NCI-H1436 treated with DMSO at 0.1 percent for 48 hours (cell line): ENCODE measurements at regions not wholly inside any gene's neighbourhood (a gene's known extent, or its start where the extent isn't known, plus 50 kb on each side); places are given as distances from the start of the nearest gene placed in this dataset.
"Not testable (repeated sequence)": the region's sequence is repeated elsewhere in the genome, so short reads cannot be mapped to it uniquely, and the experiment has no call there.

ENCODE experiments used
- DNase-seq: peaks from one replicate; lab custom pipeline; 2025; lab: John Stamatoyannopoulos, UW

GRCh38 chr7:121521711-121522400 is 125.7 kb upstream of the FAM3C start:
- no peak for DNase-seq

- no peak for DNase-seq
Measured at GRCh38 chr7:121520911-121521310, 124.8 kb upstream of the FAM3C start.

DNA sequence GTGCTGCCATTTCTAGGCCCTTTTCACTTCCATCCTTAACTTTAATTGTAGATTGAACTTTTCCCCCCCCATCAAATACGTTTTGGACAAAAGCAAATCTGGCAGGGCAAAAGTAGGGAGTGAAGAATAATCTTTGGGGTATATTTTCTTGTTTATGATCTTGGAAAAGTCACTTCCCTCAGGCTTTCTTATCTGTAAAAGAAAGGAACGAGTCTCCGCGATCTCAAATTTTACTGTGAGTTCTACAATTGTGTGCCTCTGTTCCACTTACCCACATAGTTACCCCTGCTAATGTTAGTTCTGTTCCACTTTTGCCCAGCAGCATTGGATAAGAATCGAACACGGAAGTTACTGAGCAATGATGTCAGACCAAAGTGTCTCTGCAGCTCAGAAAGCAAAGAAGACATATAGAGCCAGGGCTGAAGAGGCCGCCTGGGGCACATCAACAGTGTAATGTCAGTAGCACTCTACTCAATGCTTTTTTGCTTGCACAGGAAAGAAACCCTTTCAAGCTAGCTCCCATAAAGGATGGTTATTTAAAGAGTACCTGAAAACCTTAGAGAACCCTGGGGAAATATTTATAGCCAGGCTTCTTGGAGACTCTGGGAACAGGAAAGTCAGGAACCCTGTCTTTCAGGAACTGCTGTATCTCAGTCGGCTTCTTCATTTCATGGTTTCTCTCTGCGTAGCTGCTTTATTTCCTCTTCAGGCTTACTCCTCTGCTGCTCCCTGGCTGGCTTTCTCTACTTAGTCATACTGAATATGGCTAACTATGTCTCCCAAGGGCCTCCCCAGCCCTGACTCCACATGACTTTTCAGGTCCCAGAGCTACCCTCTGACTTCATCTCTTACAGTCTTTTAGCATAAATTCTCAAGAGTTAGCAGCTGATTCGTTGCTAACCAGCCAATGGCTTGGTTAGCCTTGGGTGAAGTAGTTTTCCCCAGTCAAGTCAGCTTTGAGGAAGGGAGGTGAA is 123.7 kb upstream of the FAM3C start:
- DNase-seq: no peak

DNA sequence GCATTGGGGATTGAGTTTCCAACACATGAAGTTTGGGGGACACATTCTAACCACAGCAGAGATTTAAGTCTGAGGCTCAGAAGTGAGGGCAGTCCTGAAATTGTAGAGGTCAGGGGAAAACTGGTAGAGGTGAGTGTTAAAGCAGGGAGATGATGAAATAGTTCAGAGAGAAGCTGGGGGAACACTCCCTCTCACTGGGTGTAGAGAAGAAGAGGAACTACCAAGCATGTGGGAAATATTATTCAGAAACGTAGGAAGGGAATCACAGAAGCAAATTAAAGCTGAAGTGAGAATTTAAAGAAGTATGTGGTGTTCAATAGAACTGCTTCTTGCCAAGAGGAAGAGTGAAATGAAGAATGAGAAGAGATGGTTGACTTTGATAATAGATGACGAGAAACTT is 121.5 kb upstream of the FAM3C start:
- DNase-seq: no peak

DNA sequence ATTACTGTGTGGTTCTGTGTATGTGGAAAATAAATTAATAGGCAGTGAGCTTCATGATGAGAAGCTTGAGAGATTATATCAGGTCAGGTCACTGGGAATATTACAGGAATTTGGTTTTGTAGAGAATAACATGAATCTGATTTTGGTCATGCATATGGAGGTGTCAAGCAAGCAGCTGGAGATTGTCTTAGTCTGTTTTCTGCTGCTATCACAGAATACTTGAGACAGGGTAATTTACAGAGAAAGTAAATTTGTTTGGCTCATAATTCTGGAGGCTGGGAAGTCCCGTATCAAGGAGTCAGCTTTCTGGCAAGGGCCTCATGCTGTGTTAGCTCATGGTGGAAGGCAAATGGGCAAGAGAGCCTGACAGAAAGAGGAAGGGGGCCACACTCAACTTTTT is 120.7 kb upstream of the FAM3C start:
- no peak for DNase-seq

- DNase-seq: no peak
Measured at GRCh38 chr7:121515630-121516401, 119.7 kb upstream of the FAM3C start.

DNA sequence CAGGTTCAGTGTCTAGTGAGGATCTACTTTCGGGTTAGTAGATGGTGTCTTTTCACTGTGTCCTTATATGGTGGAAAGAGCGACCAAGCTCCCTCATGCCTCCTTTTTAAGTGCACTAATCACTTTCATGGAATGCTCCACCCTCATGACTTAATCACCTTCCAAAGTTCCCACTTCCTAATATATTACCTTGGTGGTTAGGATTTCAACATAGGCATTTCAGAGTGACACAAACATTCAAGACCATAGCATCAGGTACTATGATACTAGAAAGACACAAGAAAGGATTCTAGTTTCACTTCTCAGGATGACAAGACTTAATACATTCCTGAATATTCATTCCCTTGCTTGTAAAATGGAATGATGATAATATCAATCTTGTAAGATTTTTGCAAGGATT is 119.1 kb upstream of the FAM3C start:
- DNase-seq: no peak

- no peak for DNase-seq
Measured at GRCh38 chr7:121513105-121513504, 117.0 kb upstream of the FAM3C start.

GRCh38 chr7:121510858-121511482 is 114.9 kb upstream of the FAM3C start:
- DNase-seq: no peak

GRCh38 chr7:121510302-121510701 is 114.2 kb upstream of the FAM3C start:
- no peak for DNase-seq

DNA sequence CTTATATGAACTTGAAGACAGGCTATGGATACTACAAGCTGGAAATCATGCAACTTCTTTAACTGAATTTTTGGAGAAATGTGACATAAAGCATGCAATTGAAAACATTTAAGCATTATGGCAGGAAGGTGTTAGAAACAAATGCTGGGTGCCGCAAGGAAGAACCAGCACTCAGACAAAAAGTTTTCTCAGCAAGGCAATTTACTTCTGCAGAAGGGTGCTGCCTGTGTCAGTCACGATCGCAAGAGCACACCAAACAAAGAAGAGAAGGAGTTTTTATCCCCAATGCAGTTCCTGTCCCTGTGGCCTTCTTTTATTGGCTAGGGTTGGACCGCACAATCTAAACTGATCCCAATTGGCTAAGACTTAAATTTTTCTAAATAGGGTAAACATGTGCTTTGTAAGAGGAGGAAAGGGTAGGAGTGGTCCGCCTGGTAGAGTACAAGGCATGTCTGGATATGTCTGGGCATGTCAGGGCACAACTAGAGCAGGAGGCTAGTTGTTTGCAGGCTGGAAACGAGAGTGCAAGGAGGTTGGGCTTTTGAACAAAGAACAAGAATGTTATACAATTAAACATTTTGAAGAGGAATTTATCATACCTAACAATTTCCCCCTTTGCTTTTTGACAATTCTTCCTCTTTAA is 109.6 kb upstream of the FAM3C start:
- no peak for DNase-seq

DNA sequence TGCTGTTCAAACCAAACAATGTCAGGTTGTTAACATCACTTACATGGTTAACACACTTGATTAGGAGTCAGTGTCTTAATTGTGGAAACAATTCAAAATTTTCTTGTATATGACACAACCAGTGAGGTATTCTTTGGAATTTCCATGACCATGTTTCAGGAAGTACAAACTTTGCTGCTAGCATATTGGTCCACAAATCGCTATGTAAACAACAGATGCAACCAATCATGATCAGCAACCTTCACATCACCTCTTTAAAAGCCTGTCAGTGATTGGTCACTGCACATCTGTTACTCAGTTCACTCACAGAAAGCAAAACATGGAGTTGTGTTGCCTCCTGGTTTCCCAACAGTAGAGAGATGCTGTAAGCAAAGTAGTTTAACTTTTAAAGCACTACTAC is 108.9 kb upstream of the FAM3C start:
- DNase-seq: no peak

DNA sequence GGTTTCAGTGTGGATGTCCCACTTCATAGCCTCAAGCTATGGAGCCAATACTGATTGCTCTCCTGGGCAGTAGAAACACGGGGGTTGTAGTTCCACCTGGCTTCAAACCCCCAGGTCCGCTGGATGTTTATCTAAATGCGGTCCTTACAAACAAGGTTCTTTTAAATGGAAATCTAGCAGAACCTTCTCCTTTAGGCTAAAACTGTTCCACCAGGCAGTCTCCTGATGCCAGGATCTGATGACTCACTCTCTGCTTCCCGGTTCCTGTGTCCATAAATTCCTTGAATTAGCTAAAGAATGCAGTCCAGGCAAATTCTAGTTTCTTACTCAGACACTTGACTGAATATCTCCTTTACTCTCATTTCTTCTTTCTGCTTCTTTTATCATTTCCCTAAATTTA is 108.4 kb upstream of the FAM3C start:
- no peak for DNase-seq

GRCh38 chr7:121503730-121504129 is 107.6 kb upstream of the FAM3C start:
- no peak for DNase-seq

DNA sequence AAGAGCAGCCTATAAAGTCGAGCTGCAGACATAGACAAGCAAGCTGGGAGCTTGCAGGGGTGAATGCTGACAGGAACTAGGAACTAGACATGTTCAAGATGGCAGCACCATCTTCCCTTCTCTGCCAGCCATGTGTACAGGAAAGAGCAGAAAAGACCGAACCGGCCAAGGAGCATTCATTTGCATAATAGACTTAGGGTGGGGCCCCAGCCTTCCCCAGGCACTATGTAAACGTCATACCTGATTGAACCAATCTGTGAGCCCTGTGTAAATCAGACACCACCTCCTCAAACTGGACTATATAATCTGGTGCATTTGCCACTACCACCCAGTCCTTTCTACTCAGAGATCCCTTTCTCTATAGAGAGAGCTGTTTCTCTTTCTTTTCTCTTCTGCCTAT is 106.9 kb upstream of the FAM3C start:
- no peak for DNase-seq

DNA sequence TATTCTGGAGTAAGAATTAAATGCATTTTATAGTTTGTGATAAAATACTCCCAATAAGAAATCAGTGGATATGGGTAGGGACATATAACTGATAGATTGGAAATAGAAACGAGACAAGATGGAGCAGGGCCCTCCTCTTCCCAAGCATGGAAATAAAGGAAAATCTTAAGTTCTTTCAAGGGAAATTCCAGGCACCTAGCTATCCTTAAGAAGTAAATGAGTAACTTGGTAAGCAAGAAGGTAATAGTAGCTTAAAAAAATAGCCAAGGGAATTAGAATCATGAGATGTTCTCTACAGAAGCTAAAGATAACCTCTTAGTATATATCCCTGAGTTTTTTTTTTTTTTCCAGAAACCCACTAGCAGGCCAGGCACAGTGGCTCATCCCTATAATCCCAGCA is 105.5 kb upstream of the FAM3C start:
- no peak for DNase-seq

GRCh38 chr7:121500360-121501058 is 104.4 kb upstream of the FAM3C start:
- no peak for DNase-seq

DNA sequence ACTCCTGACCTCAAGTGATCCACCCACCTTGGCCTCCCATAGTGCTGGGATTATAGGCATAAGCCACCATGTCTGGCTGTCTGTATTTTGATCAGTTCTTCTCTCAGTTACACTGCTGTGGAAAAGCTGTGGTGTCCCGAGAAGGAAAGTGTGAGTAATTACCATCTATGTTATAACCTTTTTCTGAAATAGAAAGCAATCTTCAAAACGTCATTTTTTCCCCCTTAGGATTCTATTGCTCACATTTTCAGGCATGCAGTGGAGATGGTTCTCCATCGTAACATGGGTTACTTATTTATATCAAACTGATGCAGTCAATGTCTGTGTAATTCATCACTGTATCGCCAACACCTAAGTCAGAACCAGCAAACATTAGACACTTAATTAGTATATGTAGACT is 103.5 kb upstream of the FAM3C start:
- DNase-seq: no peak

DNA sequence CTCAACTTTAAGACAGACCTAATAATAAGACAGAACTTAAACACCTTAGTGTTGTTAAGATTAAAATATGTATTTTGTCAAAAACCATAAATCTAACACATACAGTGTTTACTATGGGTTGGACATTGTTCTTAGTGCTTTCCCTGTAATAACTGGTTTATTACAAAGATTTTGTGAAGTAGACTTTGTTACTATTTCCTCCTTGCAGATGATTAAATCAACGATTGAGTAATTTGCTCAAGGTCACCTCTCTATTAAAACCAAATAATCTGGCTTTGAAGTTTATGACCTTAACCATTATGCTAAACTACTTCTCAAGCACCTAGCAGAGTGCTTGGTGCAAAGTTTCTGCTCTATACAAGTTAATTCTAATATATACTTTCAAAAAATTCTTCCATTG is 102.7 kb upstream of the FAM3C start:
- DNase-seq: no peak

DNA sequence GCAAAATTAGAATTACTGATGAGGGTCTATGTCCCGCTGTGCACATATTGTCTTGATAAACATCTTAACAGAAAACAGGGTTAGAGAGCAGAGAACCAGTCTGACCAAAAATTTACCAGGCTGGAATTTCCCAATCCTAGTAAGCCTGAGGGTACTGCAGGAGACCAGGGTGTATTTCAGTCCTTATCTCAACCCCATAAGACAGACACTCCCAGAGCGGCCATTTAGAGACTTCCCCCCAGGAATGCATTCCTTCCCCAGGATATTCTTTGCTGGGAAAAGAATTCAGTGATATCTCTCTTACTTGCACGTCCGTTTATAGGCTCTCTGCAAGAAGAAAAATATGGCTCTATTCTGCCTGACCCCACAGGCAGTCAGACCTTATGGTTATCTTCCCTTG is 101.4 kb upstream of the FAM3C start:
- not testable (repeated sequence) for DNase-seq

GRCh38 chr7:121494516-121494915 is 98.4 kb upstream of the FAM3C start:
- no peak for DNase-seq
